Fibroblast of upper back skin (primary cell): ENCODE measurements at regions not wholly inside any gene's neighbourhood (a gene's known extent, or its start where the extent isn't known, plus 50 kb on each side); places are given as distances from the start of the nearest gene placed in this dataset.
"Not testable (repeated sequence)": the region's sequence is repeated elsewhere in the genome, so short reads cannot be mapped to it uniquely, and the experiment has no call there.

Experiments used
- DNase-seq: peaks from one replicate; pipeline ENCODE4 v3.0.0-alpha.2; 2013

- DNase-seq, result no peak
These were observed 129.2 kb downstream of the ATP6V1G3 start for GRCh38 chr1:198411240-198411639.

- no peak for DNase-seq
These were observed 131.8 kb downstream of the ATP6V1G3 start for GRCh38 chr1:198408716-198409115.

- not testable (repeated sequence) for DNase-seq
These were observed 135.8 kb downstream of the ATP6V1G3 start for GRCh38 chr1:198404632-198405031.

GRCh38 chr1:198400063-198400462 lies 140.4 kb downstream of the ATP6V1G3 start:
- DNase-seq, result no peak

GRCh38 chr1:198399452-198399851 lies 141.0 kb downstream of the ATP6V1G3 start:
- peak; percentile 11 for DNase-seq

- DNase-seq, result no peak
These were observed 143.2 kb downstream of the ATP6V1G3 start for GRCh38 chr1:198397208-198397808.

GRCh38 chr1:198391393-198392020 lies 149.0 kb downstream of the ATP6V1G3 start:
- no peak for DNase-seq

GRCh38 chr1:198387587-198387986 lies 152.9 kb downstream of the ATP6V1G3 start:
- DNase-seq, result peak; percentile 90

- no peak for DNase-seq
These were observed 160.2 kb downstream of the ATP6V1G3 start for GRCh38 chr1:198380275-198380674.

GRCh38 chr1:198377702-198378101 lies 162.8 kb downstream of the ATP6V1G3 start:
- DNase-seq, result no peak

- no peak for DNase-seq
These were observed 166.2 kb downstream of the ATP6V1G3 start for GRCh38 chr1:198374288-198374687.

GRCh38 chr1:198373376-198373775 lies 167.1 kb downstream of the ATP6V1G3 start:
- DNase-seq, result peak; percentile 40
